IMR-90 (cell line): ENCODE measurements at regions not wholly inside any gene's neighbourhood (a gene's known extent, or its start where the extent isn't known, plus 50 kb on each side); places are given as distances from the start of the nearest gene placed in this dataset.
"Not testable (repeated sequence)": the region's sequence is repeated elsewhere in the genome, so short reads cannot be mapped to it uniquely, and the experiment has no call there.

Source experiments
- ATAC-seq: fragments of 200-7000 bp; cut with Tn5 transposase; 2 replicates; pipeline ENCODE4 v1.9.1; 2020; ENCODE audit warnings: low read depth, mild to moderate bottlenecking, moderate library complexity
- BruUV-seq: library from RNA; stranded (reverse); fragments of 400-500 nt; replicated peaks from 2 replicates; lab custom pipeline; 2021; lab: Mats Ljungman, UMichigan
- CTCF ChIA-PET: fragments of 300-600 bp; formaldehyde crosslinking; extraction: SDS; loops from one replicate; lab custom pipeline; 2021; ENCODE audit warnings: antibody characterized with exemption; lab: Yijun Ruan, JAX
- POLR2A ChIA-PET: fragments of 300-600 bp; sonication (Branson Sonifier 250); formaldehyde crosslinking; loops from one replicate; lab custom pipeline; 2022; ENCODE audit warnings: antibody characterized with exemption; ENCODE audit not compliant: unreplicated experiment; lab: Charles Lee
- DNase-seq: peaks from one replicate; pipeline ENCODE4 v3.0.0; 2013
- H2AFZ ChIP-seq: replicated peaks from 2 replicates; pipeline ENCODE3; 2013; ENCODE audit warnings: low read length, mild to moderate bottlenecking; ENCODE audit not compliant: poor library complexity
- H2AK5ac ChIP-seq: 2 replicates; pipeline ENCODE4 v1.6.1; 2013; ENCODE audit warnings: low read depth, low read length, inconsistent platforms
- H2AK9ac ChIP-seq: replicated peaks from 2 replicates; pipeline ENCODE3; 2013; ENCODE audit warnings: mild to moderate bottlenecking, low read depth, low read length, moderate library complexity; ENCODE audit not compliant: poor library complexity
- H2BK120ac ChIP-seq: 2 replicates; pipeline ENCODE4 v1.6.1; 2013; ENCODE audit warnings: low read depth, low read length, inconsistent platforms
- H2BK15ac ChIP-seq: 3 replicates; pipeline ENCODE4 v1.6.1; 2013; ENCODE audit warnings: low read depth, low read length, inconsistent platforms
- H2BK20ac ChIP-seq: 2 replicates; pipeline ENCODE4 v1.6.1; 2013; ENCODE audit warnings: low read depth, mild to moderate bottlenecking, inconsistent platforms, low read length, moderate library complexity
- H2BK5ac ChIP-seq: 2 replicates; pipeline ENCODE4 v1.6.1; 2013; ENCODE audit warnings: mild to moderate bottlenecking, low read depth, low read length, inconsistent platforms; ENCODE audit not compliant: poor library complexity, severe bottlenecking
- H3K14ac ChIP-seq: replicated peaks from 2 replicates; pipeline ENCODE4 v1.6.1; 2013; ENCODE audit warnings: low read depth, low read length, inconsistent platforms
- H3K18ac ChIP-seq: 2 replicates; pipeline ENCODE4 v1.6.1; 2013; ENCODE audit warnings: low read depth, low read length, control low read depth
- H3K23ac ChIP-seq: 2 replicates; pipeline ENCODE4 v1.6.1; 2013; ENCODE audit warnings: low read depth, low read length, inconsistent platforms
- H3K27ac ChIP-seq: 2 replicates; pipeline ENCODE4 v1.5.1; 2013; ENCODE audit warnings: mild to moderate bottlenecking, control low read depth, low read length; ENCODE audit not compliant: insufficient read depth
- H3K27me3 ChIP-seq: 2 replicates; pipeline ENCODE4 v1.6.1; 2013; ENCODE audit warnings: low read length; ENCODE audit not compliant: control insufficient read depth, insufficient read depth
- H3K36me3 ChIP-seq: 2 replicates; pipeline ENCODE4 v1.6.1; 2013; ENCODE audit warnings: low read length, mixed read lengths; ENCODE audit not compliant: control insufficient read depth, insufficient read depth
- H3K4ac ChIP-seq: 2 replicates; pipeline ENCODE4 v1.6.1; 2013; ENCODE audit warnings: low read depth, low read length, inconsistent platforms
- H3K4me1 ChIP-seq: 2 replicates; pipeline ENCODE4 v1.6.1; 2013; ENCODE audit warnings: low read length, mixed read lengths; ENCODE audit not compliant: control insufficient read depth, insufficient read depth
- H3K4me2 ChIP-seq: 2 replicates; pipeline ENCODE4 v1.6.1; 2013; ENCODE audit warnings: low read depth, mild to moderate bottlenecking, control low read depth, low read length, moderate library complexity
- H3K4me3 ChIP-seq: 2 replicates; pipeline ENCODE4 v1.5.1; 2013; ENCODE audit warnings: low read depth, mild to moderate bottlenecking, control low read depth, low read length, moderate library complexity; ENCODE audit not compliant: insufficient read depth
- H3K56ac ChIP-seq: 2 replicates; pipeline ENCODE4 v1.6.1; 2013; ENCODE audit warnings: low read length, inconsistent platforms; ENCODE audit not compliant: insufficient read depth; ENCODE audit errors: extremely low read depth
- H3K79me1 ChIP-seq, 2 experiments: 2 replicates each; pipeline ENCODE4 v1.6.1; 2013; ENCODE audit warnings: low read length in 2 of 2, inconsistent platforms in 1 of 2, low read depth in 1 of 2
- H3K9ac ChIP-seq: 2 replicates; pipeline ENCODE4 v1.6.1; 2013; ENCODE audit warnings: low read depth, low read length, control low read depth
- H3K9me1 ChIP-seq: 2 replicates; pipeline ENCODE4 v1.6.1; 2013; ENCODE audit warnings: low read length, inconsistent platforms; ENCODE audit not compliant: insufficient read depth
- H3K9me3 ChIP-seq: 2 replicates; pipeline ENCODE4 v1.6.1; 2013; ENCODE audit warnings: low read length; ENCODE audit not compliant: control insufficient read depth, insufficient read depth
- H4K20me1 ChIP-seq: 2 replicates; pipeline ENCODE4 v1.6.1; 2013; ENCODE audit warnings: low read length, inconsistent platforms; ENCODE audit not compliant: insufficient read depth
- H4K5ac ChIP-seq: 2 replicates; pipeline ENCODE4 v1.6.1; 2013; ENCODE audit warnings: mild to moderate bottlenecking, low read depth, low read length, control low read depth
- H4K8ac ChIP-seq, 2 experiments: 2 replicates each; pipeline ENCODE4 v1.6.1; 2013; ENCODE audit warnings: low read depth in 2 of 2, low read length in 2 of 2, control low read depth in 1 of 2, inconsistent platforms in 1 of 2
- H4K91ac ChIP-seq: 2 replicates; pipeline ENCODE4 v1.6.1; 2013; ENCODE audit warnings: low read depth, low read length, inconsistent platforms; ENCODE audit not compliant: insufficient read depth
- WGBS, 2 experiments: methylation state at CpG; one replicate each; pipeline versions ENCODE4 v1.1.5 to v1.1.7; 2013; ENCODE audit warnings: missing lambda C conversion rate in 2 of 2; ENCODE audit not compliant: insufficient read length in 1 of 2; ENCODE audit errors: extremely low coverage in 2 of 2; 5-methylcytosine and 5-hydroxymethylcytosine counted together
- dilution Hi-C: fragments of 300-500 bp; cut with HindIII; formaldehyde crosslinking; loops from one replicate; pipeline ENCODE4 v1.14.3; 2018; ENCODE audit warnings: low sequenced_read_pairs; ENCODE audit not compliant: unreplicated experiment
- in situ Hi-C: fragments of 300-500 bp; cut with MboI; formaldehyde crosslinking; loops from 3 replicates; pipeline ENCODE4 v1.14.3; 2019; ENCODE audit warnings: low sequenced_read_pairs, inconsistent platforms, mixed read lengths
- intact Hi-C: fragments of 100-400 bp; cut with micrococcal nuclease; formaldehyde crosslinking; loops from 2 replicates; pipeline ENCODE4 v1.10.0; 2022

DNA sequence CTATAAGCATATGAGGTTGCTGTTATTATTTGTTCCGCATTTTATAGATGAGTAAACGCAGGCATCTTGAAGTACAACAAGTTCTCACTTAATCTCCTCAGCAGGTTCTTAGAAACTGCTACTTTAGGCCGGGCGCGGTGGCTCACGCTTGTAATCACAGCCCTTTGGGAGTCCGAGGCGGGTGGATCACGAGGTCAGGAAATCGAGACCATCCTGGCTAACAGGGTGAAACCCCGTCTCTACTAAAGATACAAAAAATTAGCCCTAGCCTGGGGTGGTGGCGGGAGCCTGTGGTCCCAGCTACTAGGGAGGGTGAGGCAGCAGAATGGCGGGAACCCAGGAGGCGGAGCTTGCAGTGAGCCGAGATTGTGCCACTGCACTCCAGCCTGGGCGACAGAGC lies 458.5 kb downstream of the BRINP3 start:
- whole genome bisulfite sequencing, 2 experiments = 100% methylated on average over 7 of the region's 16 CpGs; no CpG with 5 or more reads in 1 of the 2 experiments
- H3K27me3 ChIP-seq, H2BK15ac ChIP-seq, H3K27ac ChIP-seq, H3K9ac ChIP-seq, H3K9me1 ChIP-seq, H3K4me3 ChIP-seq, H3K4me1 ChIP-seq, H3K79me1 ChIP-seq, POLR2A ChIA-PET, in situ Hi-C loops, DNase-seq, BruUV-seq, H3K4ac ChIP-seq, H3K14ac ChIP-seq, H4K8ac ChIP-seq, ATAC-seq, H4K91ac ChIP-seq, dilution Hi-C loops, H3K18ac ChIP-seq, H4K5ac ChIP-seq, H2BK5ac ChIP-seq, H3K56ac ChIP-seq, H3K4me2 ChIP-seq, H2AK9ac ChIP-seq, H2AFZ ChIP-seq, H2AK5ac ChIP-seq, intact Hi-C loops, CTCF ChIA-PET, H3K36me3 ChIP-seq, H3K9me3 ChIP-seq, H4K20me1 ChIP-seq, H2BK20ac ChIP-seq, H3K23ac ChIP-seq, H2BK120ac ChIP-seq: not testable (repeated sequence)
